H9 (cell line): ENCODE measurements at regions not wholly inside any gene's neighbourhood (a gene's known extent, or its start where the extent isn't known, plus 50 kb on each side); places are given as distances from the start of the nearest gene placed in this dataset.
"Not testable (repeated sequence)": the region's sequence is repeated elsewhere in the genome, so short reads cannot be mapped to it uniquely, and the experiment has no call there.

ENCODE experiments used
- DNase-seq: peaks from one replicate; pipeline ENCODE4 v3.0.0-alpha.2; 2017
- H2AFZ ChIP-seq: one replicate; pipeline ENCODE4 v1.6.1; 2013; ENCODE audit warnings: mild to moderate bottlenecking, low read length, control low read depth, moderate library complexity
- H2AK5ac ChIP-seq: 2 replicates; pipeline ENCODE4 v1.6.1; 2013; ENCODE audit warnings: low read length, control low read depth, mixed read lengths; ENCODE audit not compliant: insufficient read length
- H2BK120ac ChIP-seq: one replicate; pipeline ENCODE4 v1.6.1; 2013; ENCODE audit warnings: low read depth, mild to moderate bottlenecking, low read length, control low read depth, inconsistent platforms; ENCODE audit not compliant: poor library complexity, severe bottlenecking
- H2BK12ac ChIP-seq: 2 replicates; pipeline ENCODE4 v1.6.1; 2013; ENCODE audit warnings: low read length, control low read depth, mixed read lengths, low read depth; ENCODE audit not compliant: insufficient read length
- H2BK15ac ChIP-seq: 2 replicates; pipeline ENCODE4 v1.6.1; 2013; ENCODE audit warnings: low read depth, low read length, control low read depth
- H2BK20ac ChIP-seq: one replicate; pipeline ENCODE4 v1.6.1; 2013; ENCODE audit warnings: low read depth, mild to moderate bottlenecking, low read length, control low read depth, inconsistent platforms; ENCODE audit not compliant: poor library complexity, severe bottlenecking
- H2BK5ac ChIP-seq: 2 replicates; pipeline ENCODE4 v1.6.1; 2013; ENCODE audit warnings: low read length, control low read depth, mixed read lengths; ENCODE audit not compliant: insufficient read length
- H3K14ac ChIP-seq: 2 replicates; pipeline ENCODE4 v1.6.1; 2013; ENCODE audit warnings: low read length, control low read depth; ENCODE audit not compliant: insufficient read depth
- H3K18ac ChIP-seq: 2 replicates; pipeline ENCODE4 v1.6.1; 2013; ENCODE audit warnings: low read depth, mild to moderate bottlenecking, mixed read lengths, low read length, control low read depth; ENCODE audit not compliant: insufficient read length
- H3K23ac ChIP-seq: 2 replicates; pipeline ENCODE4 v1.6.1; 2013; ENCODE audit warnings: low read length, control low read depth, mixed read lengths, low read depth; ENCODE audit not compliant: insufficient read length
- H3K23me2 ChIP-seq: 2 replicates; pipeline ENCODE4 v1.6.1; 2013; ENCODE audit warnings: low read depth, mild to moderate bottlenecking, mixed read lengths, low read length, control low read depth; ENCODE audit not compliant: insufficient read length, poor library complexity, severe bottlenecking
- H3K27ac ChIP-seq: 2 replicates; pipeline ENCODE4 v1.5.1; 2013; ENCODE audit warnings: low read length, control low read depth, mixed read lengths, low read depth; ENCODE audit not compliant: insufficient read length
- H3K27me3 ChIP-seq: 2 replicates; pipeline ENCODE4 v1.6.1; 2013; ENCODE audit warnings: low read length, control low read depth, inconsistent platforms; ENCODE audit not compliant: insufficient read depth
- H3K4ac ChIP-seq: 2 replicates; pipeline ENCODE4 v1.6.1; 2013; ENCODE audit warnings: low read depth, mild to moderate bottlenecking, control low read depth, inconsistent platforms, low read length, moderate library complexity
- H3K4me1 ChIP-seq: 2 replicates; pipeline ENCODE4 v1.6.1; 2013; ENCODE audit warnings: low read length, control low read depth, inconsistent platforms; ENCODE audit not compliant: insufficient read depth
- H3K4me2 ChIP-seq: 2 replicates; pipeline ENCODE4 v1.6.1; 2013; ENCODE audit warnings: low read length, control low read depth, mixed read lengths; ENCODE audit not compliant: insufficient read length, insufficient read depth
- H3K56ac ChIP-seq: 2 replicates; pipeline ENCODE4 v1.6.1; 2013; ENCODE audit warnings: low read depth, mild to moderate bottlenecking, mixed read lengths, low read length, control low read depth; ENCODE audit not compliant: insufficient read length
- H3K79me1 ChIP-seq: 2 replicates; pipeline ENCODE4 v1.6.1; 2013; ENCODE audit warnings: low read depth, mild to moderate bottlenecking, moderate library complexity, low read length, control low read depth, inconsistent platforms; ENCODE audit not compliant: insufficient read depth, poor library complexity, severe bottlenecking
- H3K79me2 ChIP-seq: 2 replicates; pipeline ENCODE4 v1.6.1; 2013; ENCODE audit warnings: low read length, control low read depth, inconsistent platforms; ENCODE audit not compliant: insufficient read depth
- H3K9ac ChIP-seq: 2 replicates; pipeline ENCODE4 v1.6.1; 2013; ENCODE audit warnings: low read length, control low read depth, mixed read lengths; ENCODE audit not compliant: insufficient read length; ENCODE audit errors: extremely low read depth
- H3K9me3 ChIP-seq: one replicate; pipeline ENCODE4 v1.6.1; 2013; ENCODE audit warnings: low read depth, low read length, inconsistent platforms; ENCODE audit not compliant: control insufficient read depth
- H3T11ph ChIP-seq: one replicate; pipeline ENCODE4 v1.6.1; 2013; ENCODE audit warnings: mild to moderate bottlenecking, low read length, control low read depth, inconsistent platforms
- H4K20me1 ChIP-seq: one replicate; pipeline ENCODE4 v1.6.1; 2013; ENCODE audit not compliant: control insufficient read depth, insufficient read length, insufficient read depth
- H4K5ac ChIP-seq: 2 replicates; pipeline ENCODE4 v1.6.1; 2013; ENCODE audit warnings: low read depth, mild to moderate bottlenecking, mixed read lengths, low read length, control low read depth; ENCODE audit not compliant: insufficient read length
- H4K8ac ChIP-seq: replicated peaks from 2 replicates; pipeline ENCODE4 v1.6.1; 2013; ENCODE audit warnings: low read length, control low read depth, mixed read lengths, low read depth; ENCODE audit not compliant: insufficient read length
- H4K91ac ChIP-seq: 2 replicates; pipeline ENCODE4 v1.6.1; 2013; ENCODE audit warnings: low read depth, mild to moderate bottlenecking, moderate library complexity, mixed read lengths, low read length, control low read depth; ENCODE audit not compliant: insufficient read length
- H3K27ac Mint-ChIP-seq, 3 experiments: 2 replicates in 2 of 3; 3 replicates in 1 of 3; pipeline ENCODE4 v1.8.0; 2020 to 2021; ENCODE audit warnings: mixed read lengths in 3 of 3, mild to moderate bottlenecking in 1 of 3, moderate library complexity in 1 of 3
- H3K27me3 Mint-ChIP-seq: 2 replicates; pipeline ENCODE4 v1.8.0; 2021; ENCODE audit warnings: low read depth, mild to moderate bottlenecking, moderate library complexity, mixed read lengths
- H3K36me3 Mint-ChIP-seq, 3 experiments: 2 replicates in 2 of 3; 3 replicates in 1 of 3; pipeline ENCODE4 v1.8.0; 2020 to 2021; ENCODE audit warnings: low read depth in 3 of 3, mixed read lengths in 3 of 3; ENCODE audit not compliant: insufficient read depth in 1 of 3
- H3K4me1 Mint-ChIP-seq, 2 experiments: 2 replicates each; pipeline ENCODE4 v1.8.0; 2020; ENCODE audit warnings: mixed read lengths in 2 of 2
- H3K4me3 Mint-ChIP-seq, 2 experiments: 2 replicates in 1 of 2; 3 replicates in 1 of 2; pipeline ENCODE4 v1.8.0; 2020 to 2021; ENCODE audit warnings: mild to moderate bottlenecking in 2 of 2, mixed read lengths in 2 of 2, moderate library complexity in 1 of 2
- H3K9me3 Mint-ChIP-seq, 2 experiments: 2 replicates in 1 of 2; 3 replicates in 1 of 2; pipeline ENCODE4 v1.8.0; 2020; ENCODE audit warnings: mild to moderate bottlenecking in 2 of 2, mixed read lengths in 2 of 2, moderate library complexity in 1 of 2
- WGBS: extraction: QIAGEN DNeasy Blood & Tissue Kit; methylation state at CpG from one replicate; pipeline ENCODE4 v1.1.7; 2013; ENCODE audit warnings: missing lambda C conversion rate, low lambda C conversion rate, mixed read lengths; ENCODE audit not compliant: insufficient read length; ENCODE audit errors: extremely low coverage; 5-methylcytosine and 5-hydroxymethylcytosine counted together

- H3K9me3 Mint-ChIP-seq, result peaks cover 63 to 74% of the 10 kb centered on the region in 2 experiments
Observed at GRCh38 chr2:91842913-91843312, 3028.3 kb upstream of the TEKT4 start.

GRCh38 chr2:91843723-91844450, 3027.3 kb upstream of the TEKT4 start:
- H3K4me3 Mint-ChIP-seq, H4K5ac ChIP-seq, H3K23me2 ChIP-seq, H3K79me2 ChIP-seq, H3K79me1 ChIP-seq, H3K4me1 ChIP-seq, H3K27me3 Mint-ChIP-seq, H3K4ac ChIP-seq, H2AFZ ChIP-seq, H3T11ph ChIP-seq, H3K9ac ChIP-seq, H4K20me1 ChIP-seq, DNase-seq, H2BK12ac ChIP-seq, H3K23ac ChIP-seq, H2BK15ac ChIP-seq, H2BK5ac ChIP-seq, H3K14ac ChIP-seq, H3K27ac ChIP-seq, H2BK20ac ChIP-seq, H2BK120ac ChIP-seq, H4K91ac ChIP-seq, H4K8ac ChIP-seq, H3K27me3 ChIP-seq, H3K56ac ChIP-seq, H3K4me2 ChIP-seq, H3K27ac Mint-ChIP-seq, H3K4me1 Mint-ChIP-seq, H3K18ac ChIP-seq, H2AK5ac ChIP-seq: not testable (repeated sequence)
- H3K36me3 Mint-ChIP-seq, result peaks cover 0 to 16% (median 4%) of the 10 kb centered on the region in 3 experiments; a peak in 5 of 7 replicates
- peaks cover 19% of the 10 kb centered on the region for H3K9me3 ChIP-seq
- H3K9me3 Mint-ChIP-seq, result peaks cover 71 to 84% of the 10 kb centered on the region in 2 experiments
- WGBS, result no CpG with 5 or more reads among the region's 39 CpGs

More at GRCh38 chr2:91842913-91843312, 3028.3 kb upstream of the TEKT4 start:
- H2BK15ac ChIP-seq, H3T11ph ChIP-seq, H3K4ac ChIP-seq, H3K9ac ChIP-seq, DNase-seq, H3K23me2 ChIP-seq, H3K27me3 ChIP-seq, H3K27me3 Mint-ChIP-seq, H3K4me3 Mint-ChIP-seq, H3K4me1 Mint-ChIP-seq, H3K27ac Mint-ChIP-seq, H3K56ac ChIP-seq, H3K14ac ChIP-seq, H3K18ac ChIP-seq, H3K23ac ChIP-seq, H2BK20ac ChIP-seq, H3K4me2 ChIP-seq, H2AFZ ChIP-seq, H3K79me1 ChIP-seq, H4K91ac ChIP-seq, H2AK5ac ChIP-seq, H3K79me2 ChIP-seq, H4K20me1 ChIP-seq, H4K5ac ChIP-seq, H2BK5ac ChIP-seq, H2BK120ac ChIP-seq, H4K8ac ChIP-seq, H3K27ac ChIP-seq, H2BK12ac ChIP-seq, H3K4me1 ChIP-seq: not testable (repeated sequence)
- WGBS, result no CpG with 5 or more reads among the region's 14 CpGs
- H3K36me3 Mint-ChIP-seq, result peaks cover 0 to 16% (median 4%) of the 10 kb centered on the region in 3 experiments; a peak in 5 of 7 replicates
- H3K9me3 ChIP-seq, result peaks cover 19% of the 10 kb centered on the region
